ENCODE measurements at regions not wholly inside any gene's neighbourhood (a gene's known extent, or its start where the extent isn't known, plus 50 kb on each side); places are given as distances from the start of the nearest gene placed in this dataset.

DNA sequence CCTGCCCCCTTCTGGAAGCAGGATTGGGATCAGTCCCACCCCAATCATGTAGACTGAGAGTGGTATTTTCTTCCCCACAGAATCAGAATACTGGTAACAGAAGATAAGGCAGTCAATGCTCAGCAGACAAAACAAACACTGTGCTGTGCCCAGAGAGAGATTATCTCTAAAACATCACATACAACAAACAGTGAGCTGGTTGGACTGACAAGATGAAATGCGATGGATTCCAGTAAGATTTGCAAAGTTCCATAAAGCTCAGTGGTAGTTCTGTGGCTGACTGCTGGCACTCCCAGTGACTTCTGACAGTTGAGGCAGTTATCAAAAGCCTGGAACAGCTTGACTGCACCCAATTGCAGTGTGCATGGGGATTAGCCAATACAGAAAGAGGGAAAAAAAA is 311.5 kb upstream of the MGAT5 start:
- no peak overlapping the region for H3K4me3 ChIP-seq (ENCODE audit: low read depth in 1 of 2, low read length in 2 of 2)
- no peaks in the 10 kb centered on the region for H3K9me3 ChIP-seq (ENCODE audit: control insufficient read depth in 1 of 2, low read length in 2 of 2)
- peaks cover 0 to 6% of the 10 kb centered on the region in 2 donors for H3K4me1 ChIP-seq (ENCODE audit: control insufficient read depth in 1 of 2, insufficient read depth in 2 of 2, low read length in 2 of 2)
- no peak overlapping the region for H3K27ac ChIP-seq (ENCODE audit: low read depth, low read length)
- no peak overlapping the region for H3K9ac ChIP-seq (ENCODE audit: low read depth in 1 of 2, low read length in 2 of 2)
- no peaks in the 10 kb centered on the region for H3K36me3 ChIP-seq (ENCODE audit: control insufficient read depth in 1 of 2, insufficient read depth in 2 of 2, low read length in 2 of 2)
- H3K27me3 ChIP-seq (ENCODE audit: control insufficient read depth in 1 of 2, insufficient read depth in 2 of 2, low read length in 2 of 2): no peaks in the 10 kb centered on the region

DNA sequence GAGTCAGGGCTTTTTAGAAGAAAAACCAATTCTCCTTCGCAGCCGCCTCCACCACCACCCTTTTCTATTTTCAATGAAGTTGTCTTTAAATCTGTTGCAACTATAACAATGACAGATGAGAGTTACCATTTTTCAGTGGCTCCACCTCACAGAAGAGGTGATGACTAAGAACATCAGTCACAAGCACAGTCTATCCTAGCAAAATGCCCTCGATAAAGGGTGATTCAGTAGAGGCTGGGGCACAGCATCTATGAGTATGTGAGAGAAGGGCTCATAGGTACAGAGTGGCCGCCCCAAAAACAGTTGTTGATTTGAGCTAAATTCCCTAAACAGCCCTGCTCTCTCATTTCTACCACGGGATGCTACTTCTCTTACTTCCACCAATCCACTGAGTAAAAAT is 310.8 kb upstream of the MGAT5 start:
- H3K36me3 ChIP-seq (ENCODE audit: control insufficient read depth in 1 of 2, insufficient read depth in 2 of 2, low read length in 2 of 2): no peaks in the 10 kb centered on the region
- H3K4me3 ChIP-seq (ENCODE audit: low read depth in 1 of 2, low read length in 2 of 2): no peak overlapping the region
- H3K4me1 ChIP-seq (ENCODE audit: control insufficient read depth in 1 of 2, insufficient read depth in 2 of 2, low read length in 2 of 2): peaks cover 0 to 6% of the 10 kb centered on the region in 2 donors
- no peak overlapping the region for H3K9ac ChIP-seq (ENCODE audit: low read depth in 1 of 2, low read length in 2 of 2)
- no peak overlapping the region for H3K27ac ChIP-seq (ENCODE audit: low read depth, low read length)
- no peaks in the 10 kb centered on the region for H3K9me3 ChIP-seq (ENCODE audit: control insufficient read depth in 1 of 2, low read length in 2 of 2)
- no peaks in the 10 kb centered on the region for H3K27me3 ChIP-seq (ENCODE audit: control insufficient read depth in 1 of 2, insufficient read depth in 2 of 2, low read length in 2 of 2)

DNA sequence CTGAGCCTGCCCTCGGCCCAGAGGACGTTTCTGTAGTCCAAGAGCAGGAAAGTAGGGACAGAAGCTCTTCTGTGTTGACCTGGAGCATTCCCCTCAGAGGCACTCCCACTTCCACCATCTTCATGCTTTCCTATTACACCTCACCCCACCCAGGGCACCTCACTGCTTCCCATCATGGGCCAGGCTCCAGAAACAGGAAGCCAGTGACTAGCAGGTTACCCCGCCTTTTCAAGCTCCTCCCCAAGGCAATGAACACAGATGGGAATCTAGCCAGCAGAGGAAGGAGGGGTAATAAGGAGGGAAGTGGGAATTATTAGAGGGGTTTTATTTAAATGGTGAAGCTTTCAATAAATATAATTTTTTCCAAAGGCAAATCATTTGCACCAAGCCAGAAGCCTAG is 308.8 kb upstream of the MGAT5 start:
- no peaks in the 10 kb centered on the region for H3K9me3 ChIP-seq (ENCODE audit: control insufficient read depth in 1 of 2, low read length in 2 of 2)
- H3K4me3 ChIP-seq (ENCODE audit: low read depth in 1 of 2, low read length in 2 of 2): no peak overlapping the region
- H3K9ac ChIP-seq (ENCODE audit: low read depth in 1 of 2, low read length in 2 of 2): no peak overlapping the region
- H3K27me3 ChIP-seq (ENCODE audit: control insufficient read depth in 1 of 2, insufficient read depth in 2 of 2, low read length in 2 of 2): no peaks in the 10 kb centered on the region
- no peak overlapping the region for H3K27ac ChIP-seq (ENCODE audit: low read depth, low read length)
- H3K4me1 ChIP-seq (ENCODE audit: control insufficient read depth in 1 of 2, insufficient read depth in 2 of 2, low read length in 2 of 2): peaks cover 0 to 6% of the 10 kb centered on the region in 2 donors
- H3K36me3 ChIP-seq (ENCODE audit: control insufficient read depth in 1 of 2, insufficient read depth in 2 of 2, low read length in 2 of 2): no peaks in the 10 kb centered on the region

DNA sequence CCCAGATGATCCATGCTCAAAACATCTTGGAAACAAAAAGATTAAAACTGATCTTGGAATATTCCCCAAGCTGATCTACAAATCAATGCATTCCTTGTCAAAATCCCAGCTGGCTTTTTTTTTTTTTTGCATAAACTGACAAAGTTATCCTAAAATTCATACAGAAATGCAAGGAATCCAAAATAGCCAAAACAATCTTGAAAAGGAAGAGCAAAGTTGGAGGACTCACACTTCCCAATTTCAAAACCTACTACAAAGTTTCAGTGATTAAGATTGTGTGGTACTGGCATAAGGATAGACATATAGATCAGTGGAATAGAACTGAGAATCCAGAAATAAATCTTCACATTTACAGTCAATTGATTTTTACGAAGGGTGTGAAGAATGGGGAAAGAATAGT is 306.8 kb upstream of the MGAT5 start:
- H3K9ac ChIP-seq (ENCODE audit: low read depth in 1 of 2, low read length in 2 of 2): no peak overlapping the region
- no peak overlapping the region for H3K4me3 ChIP-seq (ENCODE audit: low read depth in 1 of 2, low read length in 2 of 2)
- H3K4me1 ChIP-seq (ENCODE audit: control insufficient read depth in 1 of 2, insufficient read depth in 2 of 2, low read length in 2 of 2): peaks cover 0 to 6% of the 10 kb centered on the region in 2 donors
- H3K36me3 ChIP-seq (ENCODE audit: control insufficient read depth in 1 of 2, insufficient read depth in 2 of 2, low read length in 2 of 2): no peaks in the 10 kb centered on the region
- H3K27ac ChIP-seq (ENCODE audit: low read depth, low read length): no peak overlapping the region
- H3K9me3 ChIP-seq (ENCODE audit: control insufficient read depth in 1 of 2, low read length in 2 of 2): no peaks in the 10 kb centered on the region
- no peaks in the 10 kb centered on the region for H3K27me3 ChIP-seq (ENCODE audit: control insufficient read depth in 1 of 2, insufficient read depth in 2 of 2, low read length in 2 of 2)

DNA sequence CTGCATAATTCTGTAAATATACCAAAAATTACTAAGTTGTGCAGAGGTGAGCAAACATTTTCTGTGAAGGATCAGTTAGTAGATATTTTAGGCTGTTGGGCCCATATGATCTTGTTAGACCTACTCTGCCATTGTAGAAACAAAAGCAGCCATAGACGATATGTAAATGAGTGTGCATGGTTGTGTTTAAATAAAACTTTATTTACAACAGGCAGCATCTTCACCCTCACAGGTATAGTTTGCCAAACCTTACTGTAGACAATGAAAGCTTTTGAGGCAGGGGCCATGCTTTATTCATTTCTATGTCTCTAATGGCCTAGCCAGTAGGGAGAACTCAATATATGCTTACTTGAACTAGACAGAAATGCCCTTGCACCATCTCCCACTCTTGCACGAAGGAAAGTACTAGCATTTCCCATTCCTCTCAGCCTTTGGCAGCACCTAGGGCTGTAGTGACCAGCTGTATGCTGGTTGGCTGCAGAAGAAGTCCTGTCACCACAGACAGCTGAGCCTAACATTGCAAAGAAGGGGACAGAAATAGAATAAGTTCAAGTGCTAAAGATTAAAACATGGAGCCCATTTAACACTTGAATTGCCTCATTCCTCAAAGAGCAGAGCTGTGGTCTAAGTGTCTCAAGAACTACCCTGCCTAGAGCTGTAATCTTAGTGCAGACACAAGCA is 305.1 kb upstream of the MGAT5 start:
- Histone ChIP-seq H3K27me3 (ENCODE audit: control insufficient read depth in 1 of 2, insufficient read depth in 2 of 2, low read length in 2 of 2) (no peaks in the 10 kb centered on the region), H3K27ac (ENCODE audit: low read depth, low read length) (no peak overlapping the region), H3K9ac (ENCODE audit: low read depth in 1 of 2, low read length in 2 of 2) (no peak overlapping the region), H3K36me3 (ENCODE audit: control insufficient read depth in 1 of 2, insufficient read depth in 2 of 2, low read length in 2 of 2) (no peaks in the 10 kb centered on the region), H3K4me1 (ENCODE audit: control insufficient read depth in 1 of 2, insufficient read depth in 2 of 2, low read length in 2 of 2) (peaks cover 0 to 6% of the 10 kb centered on the region in 2 donors), H3K9me3 (ENCODE audit: control insufficient read depth in 1 of 2, low read length in 2 of 2) (no peaks in the 10 kb centered on the region), H3K4me3 (ENCODE audit: low read depth in 1 of 2, low read length in 2 of 2) (no peak overlapping the region)

DNA sequence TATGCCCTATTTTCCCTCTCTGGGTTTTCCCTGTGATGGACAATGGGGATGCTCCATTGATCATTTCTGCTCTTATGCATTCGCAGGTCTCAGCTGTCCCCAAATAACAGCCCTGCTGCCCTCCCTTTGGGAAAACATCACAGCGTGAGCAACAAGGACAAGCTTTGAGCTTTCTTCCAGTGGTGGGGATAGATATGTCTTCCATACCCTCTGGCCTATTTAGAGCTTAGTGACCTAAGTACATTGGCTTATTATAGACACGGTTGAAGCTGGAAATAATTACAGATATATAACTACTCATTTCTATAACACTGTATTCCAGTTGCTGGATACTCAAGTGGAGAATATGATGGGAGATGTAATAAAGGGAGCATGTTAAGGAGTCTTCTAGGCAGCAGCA is 304.3 kb upstream of the MGAT5 start:
- H3K9me3 ChIP-seq (ENCODE audit: control insufficient read depth in 1 of 2, low read length in 2 of 2): no peaks in the 10 kb centered on the region
- H3K27ac ChIP-seq (ENCODE audit: low read depth, low read length): no peak overlapping the region
- no peak overlapping the region for H3K4me3 ChIP-seq (ENCODE audit: low read depth in 1 of 2, low read length in 2 of 2)
- no peak overlapping the region for H3K9ac ChIP-seq (ENCODE audit: low read depth in 1 of 2, low read length in 2 of 2)
- H3K27me3 ChIP-seq (ENCODE audit: control insufficient read depth in 1 of 2, insufficient read depth in 2 of 2, low read length in 2 of 2): no peaks in the 10 kb centered on the region
- H3K4me1 ChIP-seq (ENCODE audit: control insufficient read depth in 1 of 2, insufficient read depth in 2 of 2, low read length in 2 of 2): peaks cover 0 to 6% of the 10 kb centered on the region in 2 donors
- H3K36me3 ChIP-seq (ENCODE audit: control insufficient read depth in 1 of 2, insufficient read depth in 2 of 2, low read length in 2 of 2): no peaks in the 10 kb centered on the region

DNA sequence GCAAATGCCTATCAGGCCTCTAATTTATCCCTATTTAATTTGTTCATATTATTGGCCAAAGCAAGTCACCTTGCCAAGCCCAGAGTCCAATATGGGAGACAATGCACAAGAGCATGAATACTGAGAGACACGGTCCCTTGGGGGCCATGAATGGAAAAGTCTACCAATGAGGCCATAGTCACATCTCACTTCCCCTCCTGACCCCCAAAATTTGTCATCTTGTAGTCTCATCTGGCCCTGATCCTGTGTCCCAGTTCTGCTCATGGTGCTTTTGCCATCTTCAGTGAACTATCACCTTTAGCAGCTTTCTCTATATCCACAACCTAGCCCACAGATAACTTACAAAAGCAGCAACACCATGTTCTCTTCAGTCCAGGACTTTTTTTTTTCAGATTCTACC is 302.7 kb upstream of the MGAT5 start:
- H3K9me3 ChIP-seq (ENCODE audit: control insufficient read depth in 1 of 2, low read length in 2 of 2): no peaks in the 10 kb centered on the region
- H3K27ac ChIP-seq (ENCODE audit: low read depth, low read length): no peak overlapping the region
- no peaks in the 10 kb centered on the region for H3K36me3 ChIP-seq (ENCODE audit: control insufficient read depth in 1 of 2, insufficient read depth in 2 of 2, low read length in 2 of 2)
- H3K27me3 ChIP-seq (ENCODE audit: control insufficient read depth in 1 of 2, insufficient read depth in 2 of 2, low read length in 2 of 2): no peaks in the 10 kb centered on the region
- H3K9ac ChIP-seq (ENCODE audit: low read depth in 1 of 2, low read length in 2 of 2): no peak overlapping the region
- H3K4me3 ChIP-seq (ENCODE audit: low read depth in 1 of 2, low read length in 2 of 2): no peak overlapping the region
- no peaks in the 10 kb centered on the region for H3K4me1 ChIP-seq (ENCODE audit: control insufficient read depth in 1 of 2, insufficient read depth in 2 of 2, low read length in 2 of 2)

DNA sequence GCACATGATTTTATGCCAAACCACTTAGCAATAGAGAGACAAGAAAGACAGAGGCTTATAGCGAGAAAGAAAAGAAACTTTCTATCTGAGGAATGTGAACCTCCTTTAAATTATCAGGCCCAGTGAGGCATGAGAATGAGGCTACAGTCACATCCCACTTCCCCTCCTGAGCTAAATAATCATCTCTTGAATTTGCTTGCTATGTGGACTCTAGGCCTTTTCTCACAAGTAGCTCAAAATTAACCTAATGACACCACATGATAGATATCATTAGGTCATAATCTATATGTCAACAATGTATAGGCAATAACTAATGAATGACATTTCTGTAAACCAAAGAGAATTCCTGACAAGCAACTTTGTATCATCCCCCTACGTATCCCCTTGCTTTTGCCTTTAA is 301.5 kb upstream of the MGAT5 start:
- H3K4me3 ChIP-seq (ENCODE audit: low read depth in 1 of 2, low read length in 2 of 2): no peak overlapping the region
- H3K9me3 ChIP-seq (ENCODE audit: control insufficient read depth in 1 of 2, low read length in 2 of 2): no peaks in the 10 kb centered on the region
- H3K9ac ChIP-seq (ENCODE audit: low read depth in 1 of 2, low read length in 2 of 2): no peak overlapping the region
- no peaks in the 10 kb centered on the region for H3K36me3 ChIP-seq (ENCODE audit: control insufficient read depth in 1 of 2, insufficient read depth in 2 of 2, low read length in 2 of 2)
- no peaks in the 10 kb centered on the region for H3K27me3 ChIP-seq (ENCODE audit: control insufficient read depth in 1 of 2, insufficient read depth in 2 of 2, low read length in 2 of 2)
- H3K27ac ChIP-seq (ENCODE audit: low read depth, low read length): no peak overlapping the region
- no peaks in the 10 kb centered on the region for H3K4me1 ChIP-seq (ENCODE audit: control insufficient read depth in 1 of 2, insufficient read depth in 2 of 2, low read length in 2 of 2)

DNA sequence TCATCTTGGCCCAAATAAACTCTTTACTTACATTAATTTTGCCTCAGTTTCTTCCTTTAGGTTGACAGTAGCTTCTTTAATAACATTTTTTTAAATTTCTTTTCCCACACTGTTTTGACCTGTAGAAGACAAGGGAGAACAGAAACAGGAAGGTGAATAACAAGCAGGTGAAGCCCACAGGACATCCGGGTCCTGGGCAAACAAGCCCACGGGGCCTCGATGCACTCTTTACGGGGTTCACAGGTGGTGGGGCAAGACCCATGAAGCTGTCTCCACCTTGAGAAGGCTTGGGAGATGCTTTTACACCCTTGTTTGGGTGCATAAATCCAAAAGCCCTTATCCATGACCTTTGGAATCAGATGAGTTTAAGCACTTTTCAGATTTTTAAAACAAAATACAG is 301.0 kb upstream of the MGAT5 start:
- Histone ChIP-seq H3K9ac (ENCODE audit: low read depth in 1 of 2, low read length in 2 of 2) (no peak overlapping the region), H3K27ac (ENCODE audit: low read depth, low read length) (no peak overlapping the region), H3K9me3 (ENCODE audit: control insufficient read depth in 1 of 2, low read length in 2 of 2) (no peaks in the 10 kb centered on the region), H3K4me1 (ENCODE audit: control insufficient read depth in 1 of 2, insufficient read depth in 2 of 2, low read length in 2 of 2) (no peaks in the 10 kb centered on the region), H3K27me3 (ENCODE audit: control insufficient read depth in 1 of 2, insufficient read depth in 2 of 2, low read length in 2 of 2) (no peaks in the 10 kb centered on the region), H3K4me3 (ENCODE audit: low read depth in 1 of 2, low read length in 2 of 2) (no peak overlapping the region), H3K36me3 (ENCODE audit: control insufficient read depth in 1 of 2, insufficient read depth in 2 of 2, low read length in 2 of 2) (no peaks in the 10 kb centered on the region)

DNA sequence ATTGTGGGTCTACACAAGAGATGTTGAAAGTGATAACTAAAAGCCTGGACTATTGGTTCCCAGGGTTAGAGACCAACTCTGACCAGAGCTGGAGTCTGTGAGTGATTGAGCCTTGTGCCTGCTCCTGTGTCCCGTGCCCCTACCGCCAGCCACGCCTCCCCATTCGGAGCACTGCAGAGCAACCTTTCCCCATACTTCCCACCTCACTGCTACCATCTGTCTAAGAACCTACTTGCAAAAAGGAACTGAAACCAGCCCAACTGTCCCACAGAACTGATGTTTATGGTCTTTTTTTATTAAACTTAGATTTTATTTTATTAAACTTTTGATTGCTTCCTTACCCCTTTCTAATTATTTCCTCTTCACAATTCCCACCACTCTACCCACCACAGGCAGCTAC is 300.3 kb upstream of the MGAT5 start:
- H3K4me3 ChIP-seq (ENCODE audit: low read depth in 1 of 2, low read length in 2 of 2): no peak overlapping the region
- H3K4me1 ChIP-seq (ENCODE audit: control insufficient read depth in 1 of 2, insufficient read depth in 2 of 2, low read length in 2 of 2): no peaks in the 10 kb centered on the region
- no peaks in the 10 kb centered on the region for H3K27me3 ChIP-seq (ENCODE audit: control insufficient read depth in 1 of 2, insufficient read depth in 2 of 2, low read length in 2 of 2)
- H3K9ac ChIP-seq (ENCODE audit: low read depth in 1 of 2, low read length in 2 of 2): no peak overlapping the region
- no peaks in the 10 kb centered on the region for H3K36me3 ChIP-seq (ENCODE audit: control insufficient read depth in 1 of 2, insufficient read depth in 2 of 2, low read length in 2 of 2)
- no peaks in the 10 kb centered on the region for H3K9me3 ChIP-seq (ENCODE audit: control insufficient read depth in 1 of 2, low read length in 2 of 2)
- no peak overlapping the region for H3K27ac ChIP-seq (ENCODE audit: low read depth, low read length)

DNA sequence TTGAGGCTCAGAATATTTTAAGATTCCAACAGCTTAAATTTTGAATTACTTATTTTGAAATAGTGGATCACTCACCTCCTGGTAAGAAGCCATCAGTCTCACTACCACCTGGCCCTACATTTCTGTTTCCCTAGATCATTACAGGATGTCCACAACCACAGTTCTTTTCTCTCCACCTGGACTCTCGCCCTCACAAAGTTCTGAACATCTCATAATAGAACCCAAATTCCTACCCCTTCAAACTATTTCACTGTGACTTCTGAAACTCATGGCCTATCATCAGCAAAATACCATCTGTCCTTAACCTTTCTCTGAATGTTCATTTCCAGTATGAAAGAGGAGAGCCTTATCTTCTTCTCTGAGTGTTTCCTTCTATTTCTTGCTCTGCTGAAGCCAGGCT is 299.2 kb upstream of the MGAT5 start:
- Histone ChIP-seq H3K27ac (ENCODE audit: low read depth, low read length) (no peak overlapping the region), H3K4me1 (ENCODE audit: control insufficient read depth in 1 of 2, insufficient read depth in 2 of 2, low read length in 2 of 2) (no peaks in the 10 kb centered on the region), H3K4me3 (ENCODE audit: low read depth in 1 of 2, low read length in 2 of 2) (no peak overlapping the region), H3K9ac (ENCODE audit: low read depth in 1 of 2, low read length in 2 of 2) (no peak overlapping the region), H3K9me3 (ENCODE audit: control insufficient read depth in 1 of 2, low read length in 2 of 2) (no peaks in the 10 kb centered on the region), H3K36me3 (ENCODE audit: control insufficient read depth in 1 of 2, insufficient read depth in 2 of 2, low read length in 2 of 2) (no peaks in the 10 kb centered on the region), H3K27me3 (ENCODE audit: control insufficient read depth in 1 of 2, insufficient read depth in 2 of 2, low read length in 2 of 2) (no peaks in the 10 kb centered on the region)

All from duodenal mucosa (tissue), 2 donors.